ENCODE measurements at regions not wholly inside any gene's neighbourhood (a gene's known extent, or its start where the extent isn't known, plus 50 kb on each side); places are given as distances from the start of the nearest gene placed in this dataset.

GRCh38 chr11:112769584-112769983, 191.6 kb upstream of the NCAM1 start:
- Histone ChIP-seq H3K4me3 (ENCODE audit: low read length) (no peak overlapping the region), H3K27me3 (ENCODE audit: control insufficient read depth, insufficient read depth, low read length) (no peaks in the 10 kb centered on the region), H3K4me1 (ENCODE audit: control insufficient read depth, insufficient read depth, low read length) (no peaks in the 10 kb centered on the region; the same call in 1 of the 2 replicates), H3K9me3 (ENCODE audit: control insufficient read depth, insufficient read depth, low read length) (no peaks in the 10 kb centered on the region), H3K27ac (ENCODE audit: low read length) (no peak overlapping the region), H3K36me3 (ENCODE audit: control insufficient read depth, insufficient read depth, low read length) (no peaks in the 10 kb centered on the region; the same call in 1 of the 2 replicates)
- no CpG with 5 or more reads among the region's 4 CpGs for WGBS (ENCODE audit: insufficient coverage, insufficient read length)
- no peak for DNase-seq (ENCODE audit: low read depth, low spot score)

- Histone ChIP-seq H3K27ac (ENCODE audit: low read length) (no peak overlapping the region), H3K4me3 (ENCODE audit: low read length) (no peak overlapping the region), H3K9me3 (ENCODE audit: control insufficient read depth, insufficient read depth, low read length) (no peaks in the 10 kb centered on the region), H3K27me3 (ENCODE audit: control insufficient read depth, insufficient read depth, low read length) (no peaks in the 10 kb centered on the region), H3K36me3 (ENCODE audit: control insufficient read depth, insufficient read depth, low read length) (no peaks in the 10 kb centered on the region; the same call in 1 of the 2 replicates), H3K4me1 (ENCODE audit: control insufficient read depth, insufficient read depth, low read length) (no peaks in the 10 kb centered on the region; the same call in 1 of the 2 replicates)
- no CpG with 5 or more reads among the region's 5 CpGs for WGBS (ENCODE audit: insufficient coverage, insufficient read length)
- DNase-seq (ENCODE audit: low read depth, low spot score): no peak
Observed at GRCh38 chr11:112770033-112770432, 191.2 kb upstream of the NCAM1 start.

GRCh38 chr11:112770487-112770886, 190.7 kb upstream of the NCAM1 start:
- no peaks in the 10 kb centered on the region for H3K9me3 ChIP-seq (ENCODE audit: control insufficient read depth, insufficient read depth, low read length)
- no peak overlapping the region for H3K4me3 ChIP-seq (ENCODE audit: low read length)
- WGBS (ENCODE audit: insufficient coverage, insufficient read length): no CpG with 5 or more reads among the region's 3 CpGs
- no peaks in the 10 kb centered on the region for H3K27me3 ChIP-seq (ENCODE audit: control insufficient read depth, insufficient read depth, low read length)
- H3K27ac ChIP-seq (ENCODE audit: low read length): no peak overlapping the region
- no peaks in the 10 kb centered on the region; the same call in 1 of the 2 replicates for H3K36me3 ChIP-seq (ENCODE audit: control insufficient read depth, insufficient read depth, low read length)
- H3K4me1 ChIP-seq (ENCODE audit: control insufficient read depth, insufficient read depth, low read length): no peaks in the 10 kb centered on the region; the same call in 1 of the 2 replicates
- no peak for DNase-seq (ENCODE audit: low read depth, low spot score)

GRCh38 chr11:112771851-112772250, 189.4 kb upstream of the NCAM1 start:
- WGBS (ENCODE audit: insufficient coverage, insufficient read length): no CpG with 5 or more reads among the region's 2 CpGs
- Histone ChIP-seq H3K27me3 (ENCODE audit: control insufficient read depth, insufficient read depth, low read length) (no peaks in the 10 kb centered on the region), H3K9me3 (ENCODE audit: control insufficient read depth, insufficient read depth, low read length) (no peaks in the 10 kb centered on the region), H3K4me1 (ENCODE audit: control insufficient read depth, insufficient read depth, low read length) (no peaks in the 10 kb centered on the region; the same call in 1 of the 2 replicates), H3K27ac (ENCODE audit: low read length) (no peak overlapping the region), H3K4me3 (ENCODE audit: low read length) (no peak overlapping the region), H3K36me3 (ENCODE audit: control insufficient read depth, insufficient read depth, low read length) (no peaks in the 10 kb centered on the region; the same call in 1 of the 2 replicates)
- no peak for DNase-seq (ENCODE audit: low read depth, low spot score)

GRCh38 chr11:112773264-112773663, 188.0 kb upstream of the NCAM1 start:
- DNase-seq (ENCODE audit: low read depth, low spot score): no peak
- H3K4me3 ChIP-seq (ENCODE audit: low read length): no peak overlapping the region
- no peaks in the 10 kb centered on the region for H3K27me3 ChIP-seq (ENCODE audit: control insufficient read depth, insufficient read depth, low read length)
- no peak overlapping the region for H3K27ac ChIP-seq (ENCODE audit: low read length)
- H3K4me1 ChIP-seq (ENCODE audit: control insufficient read depth, insufficient read depth, low read length): no peaks in the 10 kb centered on the region; the same call in 1 of the 2 replicates
- H3K9me3 ChIP-seq (ENCODE audit: control insufficient read depth, insufficient read depth, low read length): no peaks in the 10 kb centered on the region
- H3K36me3 ChIP-seq (ENCODE audit: control insufficient read depth, insufficient read depth, low read length): no peaks in the 10 kb centered on the region; the same call in 1 of the 2 replicates
- WGBS (ENCODE audit: insufficient coverage, insufficient read length): no CpG with 5 or more reads among the region's 4 CpGs

GRCh38 chr11:112776834-112777233, 184.4 kb upstream of the NCAM1 start:
- no peaks in the 10 kb centered on the region for H3K9me3 ChIP-seq (ENCODE audit: control insufficient read depth, insufficient read depth, low read length)
- no peaks in the 10 kb centered on the region for H3K27me3 ChIP-seq (ENCODE audit: control insufficient read depth, insufficient read depth, low read length)
- no CpG with 5 or more reads among the region's 5 CpGs for WGBS (ENCODE audit: insufficient coverage, insufficient read length)
- DNase-seq (ENCODE audit: low read depth, low spot score): no peak
- no peak overlapping the region for H3K27ac ChIP-seq (ENCODE audit: low read length)
- H3K4me3 ChIP-seq (ENCODE audit: low read length): no peak overlapping the region
- H3K4me1 ChIP-seq (ENCODE audit: control insufficient read depth, insufficient read depth, low read length): no peaks in the 10 kb centered on the region
- H3K36me3 ChIP-seq (ENCODE audit: control insufficient read depth, insufficient read depth, low read length): no peaks in the 10 kb centered on the region; the same call in 1 of the 2 replicates

GRCh38 chr11:112777283-112777751, 183.9 kb upstream of the NCAM1 start:
- H3K9me3 ChIP-seq (ENCODE audit: control insufficient read depth, insufficient read depth, low read length): no peaks in the 10 kb centered on the region
- no peak overlapping the region for H3K4me3 ChIP-seq (ENCODE audit: low read length)
- no peaks in the 10 kb centered on the region for H3K4me1 ChIP-seq (ENCODE audit: control insufficient read depth, insufficient read depth, low read length)
- no peaks in the 10 kb centered on the region for H3K27me3 ChIP-seq (ENCODE audit: control insufficient read depth, insufficient read depth, low read length)
- H3K36me3 ChIP-seq (ENCODE audit: control insufficient read depth, insufficient read depth, low read length): no peaks in the 10 kb centered on the region; the same call in 1 of the 2 replicates
- DNase-seq (ENCODE audit: low read depth, low spot score): no peak
- no peak overlapping the region for H3K27ac ChIP-seq (ENCODE audit: low read length)
- no CpG with 5 or more reads among the region's 12 CpGs for WGBS (ENCODE audit: insufficient coverage, insufficient read length)

GRCh38 chr11:112778091-112778876, 182.9 kb upstream of the NCAM1 start:
- Histone ChIP-seq H3K9me3 (ENCODE audit: control insufficient read depth, insufficient read depth, low read length) (no peaks in the 10 kb centered on the region), H3K4me3 (ENCODE audit: low read length) (no peak overlapping the region), H3K36me3 (ENCODE audit: control insufficient read depth, insufficient read depth, low read length) (no peaks in the 10 kb centered on the region; the same call in 1 of the 2 replicates), H3K27ac (ENCODE audit: low read length) (no peak overlapping the region), H3K27me3 (ENCODE audit: control insufficient read depth, insufficient read depth, low read length) (no peaks in the 10 kb centered on the region), H3K4me1 (ENCODE audit: control insufficient read depth, insufficient read depth, low read length) (no peaks in the 10 kb centered on the region)
- no CpG with 5 or more reads among the region's 12 CpGs for WGBS (ENCODE audit: insufficient coverage, insufficient read length)
- no peak for DNase-seq (ENCODE audit: low read depth, low spot score)

- Histone ChIP-seq H3K9me3 (ENCODE audit: control insufficient read depth, insufficient read depth, low read length) (no peaks in the 10 kb centered on the region), H3K36me3 (ENCODE audit: control insufficient read depth, insufficient read depth, low read length) (no peaks in the 10 kb centered on the region; the same call in 1 of the 2 replicates), H3K4me3 (ENCODE audit: low read length) (no peak overlapping the region), H3K27me3 (ENCODE audit: control insufficient read depth, insufficient read depth, low read length) (no peaks in the 10 kb centered on the region), H3K4me1 (ENCODE audit: control insufficient read depth, insufficient read depth, low read length) (no peaks in the 10 kb centered on the region), H3K27ac (ENCODE audit: low read length) (no peak overlapping the region)
- WGBS (ENCODE audit: insufficient coverage, insufficient read length): no CpG with 5 or more reads among the region's 3 CpGs
- no peak for DNase-seq (ENCODE audit: low read depth, low spot score)
Observed at GRCh38 chr11:112778877-112779266, 182.3 kb upstream of the NCAM1 start.

GRCh38 chr11:112780351-112781087, 180.7 kb upstream of the NCAM1 start:
- H3K27me3 ChIP-seq (ENCODE audit: control insufficient read depth, insufficient read depth, low read length): no peaks in the 10 kb centered on the region
- no peaks in the 10 kb centered on the region for H3K36me3 ChIP-seq (ENCODE audit: control insufficient read depth, insufficient read depth, low read length)
- H3K27ac ChIP-seq (ENCODE audit: low read length): no peak overlapping the region
- H3K4me1 ChIP-seq (ENCODE audit: control insufficient read depth, insufficient read depth, low read length): peaks cover 1% of the 10 kb centered on the region; the same call in 1 of the 2 replicates
- no peaks in the 10 kb centered on the region for H3K9me3 ChIP-seq (ENCODE audit: control insufficient read depth, insufficient read depth, low read length)
- no peak overlapping the region for H3K4me3 ChIP-seq (ENCODE audit: low read length)
- no CpG with 5 or more reads among the region's 19 CpGs for WGBS (ENCODE audit: insufficient coverage, insufficient read length)
- DNase-seq (ENCODE audit: low read depth, low spot score): no peak

Data from iPS DF 6.9 (cell line).